Activated CD4-positive, alpha-beta memory T cell treated with anti-CD3 and anti-CD28 coated beads for 36 hours (primary cell): ENCODE measurements at regions not wholly inside any gene's neighbourhood (a gene's known extent, or its start where the extent isn't known, plus 50 kb on each side); places are given as distances from the start of the nearest gene placed in this dataset.

Experiments
- CTCF ChIA-PET: fragments of 350-600 bp; sonication (Branson Sonifier 250); formaldehyde crosslinking; loops from one replicate; lab custom pipeline; 2021; ENCODE audit warnings: antibody characterized with exemption, inconsistent platforms; lab: Charles Lee
- POLR2A ChIA-PET: fragments of 350-600 bp; sonication (Branson Sonifier 250); formaldehyde crosslinking; loops from one replicate; lab custom pipeline; 2021; ENCODE audit warnings: antibody characterized with exemption; lab: Charles Lee
- DNase-seq: peaks from one replicate; pipeline ENCODE4 v3.0.0-alpha.2; 2020
- H3K27ac Mint-ChIP-seq: one replicate; pipeline ENCODE4 v1.8.0; 2021; ENCODE audit warnings: mixed read lengths
- H3K27me3 Mint-ChIP-seq: one replicate; pipeline ENCODE4 v1.8.0; 2021; ENCODE audit warnings: mixed read lengths
- H3K36me3 Mint-ChIP-seq: one replicate; pipeline ENCODE4 v1.8.0; 2021; ENCODE audit warnings: mixed read lengths
- H3K4me1 Mint-ChIP-seq: one replicate; pipeline ENCODE4 v1.8.0; 2021; ENCODE audit warnings: low read depth, mixed read lengths
- H3K4me3 Mint-ChIP-seq: one replicate; pipeline ENCODE4 v1.8.0; 2021; ENCODE audit warnings: mild to moderate bottlenecking, mixed read lengths
- H3K9me3 Mint-ChIP-seq: one replicate; pipeline ENCODE4 v1.8.0; 2021; ENCODE audit warnings: mixed read lengths
- intact Hi-C: fragments of 100-400 bp; cut with micrococcal nuclease; formaldehyde crosslinking; loops from one replicate; pipeline ENCODE4 v1.15.1; 2023

- H3K9me3 Mint-ChIP-seq, result no peaks in the 10 kb centered on the region
- CTCF ChIA-PET, result no interaction called here
Observed at GRCh38 chr10:44832595-44833390, 78.3 kb upstream of the TMEM72 start.

DNA sequence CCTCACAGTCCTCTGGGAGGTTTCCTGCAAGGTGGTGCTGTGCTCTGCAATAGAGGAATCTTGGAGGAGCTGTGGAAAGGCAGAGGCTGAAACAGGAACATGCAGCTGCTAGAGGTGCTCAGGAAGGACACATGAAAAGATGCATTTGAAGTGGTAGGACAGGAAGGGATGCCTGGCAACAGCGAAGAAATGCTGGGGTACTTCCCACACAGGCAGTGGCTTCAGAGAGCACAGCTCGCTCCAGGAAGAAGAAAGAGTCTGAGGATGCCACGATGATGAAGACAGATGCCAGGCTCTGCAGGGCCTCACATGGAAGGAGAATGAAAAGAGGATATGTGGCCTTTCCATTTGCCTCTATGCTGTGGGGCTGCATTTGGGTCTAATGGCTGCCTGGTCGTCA is 77.0 kb upstream of the TMEM72 start:
- Mint-ChIP-seq H3K4me1 (no peaks in the 10 kb centered on the region), H3K27me3 (peaks cover 7% of the 10 kb centered on the region), H3K27ac (no peak overlapping the region), H3K4me3 (no peak overlapping the region), H3K36me3 (no peaks in the 10 kb centered on the region), H3K9me3 (no peaks in the 10 kb centered on the region)
- POLR2A ChIA-PET, result no interaction called here
- CTCF ChIA-PET, result no interaction called here
- DNase-seq, result no peak
- intact Hi-C loops, result no loop called here

More at GRCh38 chr10:44832595-44833390, 78.3 kb upstream of the TMEM72 start:
- H3K36me3 Mint-ChIP-seq, result no peaks in the 10 kb centered on the region
- H3K27me3 Mint-ChIP-seq, result peaks cover 5% of the 10 kb centered on the region
- H3K27ac Mint-ChIP-seq, result no peak overlapping the region
- DNase-seq, result no peak
- POLR2A ChIA-PET, result no interaction called here
- no peaks in the 10 kb centered on the region for H3K4me1 Mint-ChIP-seq
- intact Hi-C loops, result no loop called here
- H3K4me3 Mint-ChIP-seq, result no peak overlapping the region

- Mint-ChIP-seq H3K36me3 (no peaks in the 10 kb centered on the region), H3K9me3 (no peaks in the 10 kb centered on the region), H3K27me3 (peaks cover 10% of the 10 kb centered on the region), H3K4me1 (no peaks in the 10 kb centered on the region), H3K27ac (no peak overlapping the region), H3K4me3 (no peak overlapping the region)
- DNase-seq, result no peak
- intact Hi-C loops, result no loop called here
- ChIA-PET CTCF (no interaction called here), POLR2A (no interaction called here)
Observed at GRCh38 chr10:44835300-44835699, 75.8 kb upstream of the TMEM72 start.

DNA sequence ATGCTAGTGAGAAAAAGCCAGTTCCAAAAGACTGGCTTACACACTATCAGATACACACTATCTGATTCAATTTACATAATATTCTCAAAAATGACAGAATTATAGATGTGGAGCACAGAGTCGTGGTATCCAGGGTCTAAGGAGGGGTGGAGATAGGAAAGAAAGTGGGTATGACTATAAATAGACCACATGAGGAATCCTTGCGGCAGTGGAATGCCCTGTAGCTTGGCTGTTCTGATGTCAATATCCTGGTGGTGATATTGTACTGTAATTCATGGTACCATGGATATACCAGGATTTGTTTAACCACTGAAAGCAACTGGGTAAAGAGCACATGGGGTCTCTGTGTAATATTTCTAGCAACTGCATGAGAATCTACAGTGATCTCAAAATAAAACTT is 67.7 kb upstream of the TMEM72 start:
- H3K27ac Mint-ChIP-seq, result no peak overlapping the region
- no peak overlapping the region for H3K4me3 Mint-ChIP-seq
- peaks cover 14% of the 10 kb centered on the region for H3K27me3 Mint-ChIP-seq
- H3K36me3 Mint-ChIP-seq, result peaks cover 1% of the 10 kb centered on the region
- intact Hi-C loops, result no loop called here
- H3K4me1 Mint-ChIP-seq, result no peaks in the 10 kb centered on the region
- DNase-seq, result no peak
- ChIA-PET CTCF (no interaction called here), POLR2A (no interaction called here)
- H3K9me3 Mint-ChIP-seq, result no peaks in the 10 kb centered on the region

DNA sequence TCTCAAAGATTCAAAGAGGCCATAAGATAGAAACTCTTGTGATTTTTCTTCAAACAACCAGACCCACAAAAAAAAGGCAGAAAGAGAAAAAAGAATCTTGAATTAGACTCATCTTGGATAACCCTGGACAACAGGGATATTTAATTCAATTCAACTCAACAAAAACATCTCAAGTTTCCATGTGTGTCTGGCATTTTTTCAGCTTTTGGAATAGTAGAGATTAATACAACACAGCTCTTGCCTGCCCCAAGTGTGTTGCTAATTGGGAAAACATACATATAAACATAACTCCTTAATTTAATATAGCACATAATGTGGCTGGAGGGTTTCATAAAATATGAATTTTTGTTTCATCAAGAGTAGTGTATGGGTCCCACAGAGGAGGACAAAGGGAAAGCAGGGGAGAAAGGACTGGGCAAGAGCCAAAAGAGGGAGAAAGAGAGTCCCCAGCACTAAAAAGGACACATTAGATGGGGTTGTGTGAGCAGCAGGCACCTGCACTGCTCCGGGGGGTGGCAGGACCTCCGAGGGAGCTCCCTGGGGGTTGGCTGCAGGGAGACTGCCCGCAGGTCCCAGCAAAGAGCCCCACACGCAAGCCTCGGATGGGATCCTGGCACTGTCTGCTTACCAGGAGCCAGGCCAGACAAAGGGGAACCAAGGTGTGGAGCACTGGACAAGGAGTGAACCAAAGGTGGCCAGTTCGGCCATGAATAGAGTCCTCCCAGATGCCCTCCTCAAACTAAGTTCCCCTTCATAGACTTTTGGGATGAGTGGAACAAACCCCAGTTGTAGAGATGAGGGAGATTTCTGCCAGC is 65.6 kb upstream of the TMEM72 start:
- Mint-ChIP-seq H3K4me3 (no peak overlapping the region), H3K36me3 (peaks cover 1% of the 10 kb centered on the region), H3K27ac (no peak overlapping the region), H3K9me3 (no peaks in the 10 kb centered on the region), H3K4me1 (no peaks in the 10 kb centered on the region), H3K27me3 (peaks cover 6% of the 10 kb centered on the region)
- CTCF ChIA-PET, result interaction anchor here (1.0 to 2.8 kb wide), 2 partner anchors 9 to 11 kb away, joined by 3 to 17 read pairs; no protein-coding TSS in a partner anchor
- POLR2A ChIA-PET, result no interaction called here
- intact Hi-C loops, result no loop called here
- no peak for DNase-seq

DNA sequence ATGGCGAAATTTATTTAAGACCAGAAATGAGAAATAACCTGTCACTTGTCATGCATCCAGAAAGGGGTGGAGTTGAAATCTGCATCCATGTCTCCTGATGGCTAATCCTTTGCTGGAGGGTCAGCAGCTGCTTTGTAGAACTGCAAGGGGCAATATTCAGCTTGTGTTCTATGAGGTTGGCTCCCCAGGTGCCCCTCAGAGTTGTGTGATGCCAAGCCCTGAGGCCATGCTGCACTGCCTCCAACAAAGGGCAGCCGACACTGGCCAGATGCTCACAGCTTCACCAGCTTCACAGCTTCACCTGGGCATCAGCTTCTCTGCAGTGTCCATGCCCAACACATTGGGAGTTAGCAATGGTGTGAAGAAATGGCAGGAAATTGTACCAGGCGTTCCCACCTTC is 64.0 kb upstream of the TMEM72 start:
- H3K9me3 Mint-ChIP-seq, result no peaks in the 10 kb centered on the region
- ChIA-PET POLR2A (no interaction called here), CTCF (interaction anchor here (2.8 kb wide), 1 partner anchor 10 kb away, joined by 17 read pairs; no protein-coding TSS in a partner anchor)
- no peaks in the 10 kb centered on the region for H3K27me3 Mint-ChIP-seq
- no peaks in the 10 kb centered on the region for H3K4me1 Mint-ChIP-seq
- H3K4me3 Mint-ChIP-seq, result no peak overlapping the region
- no peak overlapping the region for H3K27ac Mint-ChIP-seq
- no peak for DNase-seq
- H3K36me3 Mint-ChIP-seq, result no peaks in the 10 kb centered on the region
- intact Hi-C loops, result no loop called here

- Mint-ChIP-seq H3K4me1 (no peaks in the 10 kb centered on the region), H3K27ac (no peak overlapping the region), H3K36me3 (no peaks in the 10 kb centered on the region), H3K9me3 (no peaks in the 10 kb centered on the region), H3K4me3 (no peak overlapping the region), H3K27me3 (no peaks in the 10 kb centered on the region)
- CTCF ChIA-PET, result interaction anchor here (1.0 to 2.8 kb wide), 2 partner anchors 9 to 16 kb away, joined by 3 to 17 read pairs; no protein-coding TSS in a partner anchor
- POLR2A ChIA-PET, result no interaction called here
- no peak for DNase-seq
- intact Hi-C loops, result no loop called here
Observed at GRCh38 chr10:44848211-44848610, 62.9 kb upstream of the TMEM72 start.

DNA sequence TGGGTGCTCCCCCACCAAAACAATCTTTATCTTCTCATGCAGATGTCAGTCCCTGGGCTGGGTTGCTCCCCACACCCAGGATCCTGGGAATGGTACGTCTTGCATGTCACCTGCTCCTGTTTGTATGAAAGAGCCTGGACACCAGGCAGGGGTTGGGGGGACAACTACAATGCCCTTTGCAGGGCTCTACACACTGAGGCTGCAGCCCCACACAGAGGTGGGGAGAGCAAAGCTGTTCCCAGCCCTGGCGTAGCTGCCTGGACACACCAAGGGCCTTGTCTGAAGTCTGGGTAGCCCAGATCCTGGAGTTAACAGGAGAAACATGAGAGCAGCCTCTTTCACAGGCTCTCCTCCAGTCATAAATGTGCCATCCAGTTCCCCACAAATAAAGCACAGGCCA is 61.2 kb upstream of the TMEM72 start:
- no peak overlapping the region for H3K27ac Mint-ChIP-seq

GRCh38 chr10:44850356-44850934 is 60.7 kb upstream of the TMEM72 start:
- no peaks in the 10 kb centered on the region for H3K27me3 Mint-ChIP-seq
- H3K4me3 Mint-ChIP-seq, result no peak overlapping the region
- ChIA-PET CTCF (interaction anchor here (1.7 kb wide), 1 partner anchor 9 kb away, joined by 3 read pairs; no protein-coding TSS in a partner anchor), POLR2A (no interaction called here)
- H3K9me3 Mint-ChIP-seq, result no peaks in the 10 kb centered on the region
- H3K27ac Mint-ChIP-seq, result no peak overlapping the region
- intact Hi-C loops, result no loop called here
- no peaks in the 10 kb centered on the region for H3K4me1 Mint-ChIP-seq
- no peaks in the 10 kb centered on the region for H3K36me3 Mint-ChIP-seq
- DNase-seq, result no peak

More for the DNA sequence above, 61.2 kb upstream of the TMEM72 start:
- DNase-seq, result no peak
- CTCF ChIA-PET, result interaction anchor here (1.7 kb wide), 1 partner anchor 9 kb away, joined by 3 read pairs; no protein-coding TSS in a partner anchor
- no peaks in the 10 kb centered on the region for H3K9me3 Mint-ChIP-seq
- no peaks in the 10 kb centered on the region for H3K27me3 Mint-ChIP-seq
- no peak overlapping the region for H3K4me3 Mint-ChIP-seq
- POLR2A ChIA-PET, result no interaction called here
- no peaks in the 10 kb centered on the region for H3K36me3 Mint-ChIP-seq
- intact Hi-C loops, result no loop called here
- H3K4me1 Mint-ChIP-seq, result no peaks in the 10 kb centered on the region

DNA sequence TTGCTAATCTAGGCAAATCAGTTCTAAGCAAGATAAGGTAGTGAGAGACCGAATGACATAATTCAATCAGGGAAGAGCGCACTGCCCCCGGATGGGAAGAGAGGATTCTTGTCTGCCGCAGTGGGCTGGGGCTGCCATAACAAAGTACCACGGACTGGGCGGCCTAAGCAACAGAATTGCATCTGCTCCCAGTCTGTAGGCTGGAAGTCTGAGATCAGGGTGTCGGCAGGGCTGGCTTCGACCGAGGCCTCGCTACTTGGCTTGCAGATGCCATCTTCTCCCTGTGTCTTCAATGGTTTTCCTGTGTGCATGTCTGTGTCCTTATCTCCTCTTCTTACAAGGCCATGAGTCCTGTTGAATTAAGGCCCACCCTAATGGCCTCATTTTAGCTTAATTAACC is 59.7 kb upstream of the TMEM72 start:
- CTCF ChIA-PET, result no interaction called here
- no peak overlapping the region for H3K27ac Mint-ChIP-seq
- intact Hi-C loops, result no loop called here
- H3K9me3 Mint-ChIP-seq, result no peaks in the 10 kb centered on the region
- no peak for DNase-seq
- H3K36me3 Mint-ChIP-seq, result no peaks in the 10 kb centered on the region
- POLR2A ChIA-PET, result no interaction called here
- H3K4me3 Mint-ChIP-seq, result no peak overlapping the region
- H3K4me1 Mint-ChIP-seq, result no peaks in the 10 kb centered on the region
- H3K27me3 Mint-ChIP-seq, result no peaks in the 10 kb centered on the region

DNA sequence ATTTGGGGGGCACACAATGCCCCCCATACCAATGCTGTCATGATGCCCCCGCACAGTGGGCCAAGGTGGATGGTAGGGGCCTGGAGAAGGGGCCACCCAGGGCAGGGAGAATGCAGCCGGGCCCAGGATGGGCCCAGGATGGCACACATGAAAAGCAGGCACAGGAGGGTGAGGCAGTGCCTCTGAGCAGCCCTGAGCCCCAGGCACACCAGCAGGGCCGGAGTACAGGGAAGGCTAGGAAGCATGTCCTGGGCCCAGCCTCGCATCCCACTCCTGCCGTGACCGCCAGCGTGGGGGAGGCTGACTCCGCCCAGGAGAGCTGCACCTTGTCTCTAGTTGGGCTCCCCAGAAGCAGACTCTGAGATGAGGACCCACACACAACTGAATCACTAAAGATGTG is 59.3 kb upstream of the TMEM72 start:
- H3K27ac Mint-ChIP-seq, result no peak overlapping the region
- H3K4me1 Mint-ChIP-seq, result no peaks in the 10 kb centered on the region
- intact Hi-C loops, result no loop called here
- no peaks in the 10 kb centered on the region for H3K36me3 Mint-ChIP-seq
- H3K4me3 Mint-ChIP-seq, result no peak overlapping the region
- ChIA-PET CTCF (interaction anchor here (0.6 kb wide), 1 partner anchor 285 kb away, joined by 3 read pairs; no protein-coding TSS in a partner anchor), POLR2A (no interaction called here)
- H3K27me3 Mint-ChIP-seq, result no peaks in the 10 kb centered on the region
- H3K9me3 Mint-ChIP-seq, result no peaks in the 10 kb centered on the region
- DNase-seq, result no peak

GRCh38 chr10:44853148-44853734 is 57.9 kb upstream of the TMEM72 start:
- Mint-ChIP-seq H3K27ac (no peak overlapping the region), H3K27me3 (no peaks in the 10 kb centered on the region), H3K4me1 (no peaks in the 10 kb centered on the region), H3K36me3 (no peaks in the 10 kb centered on the region), H3K4me3 (no peak overlapping the region), H3K9me3 (no peaks in the 10 kb centered on the region)
- ChIA-PET POLR2A (no interaction called here), CTCF (interaction anchor here (0.9 to 1.1 kb wide), 2 partner anchors 11 kb away, joined by 4 read pairs; no protein-coding TSS in a partner anchor)
- DNase-seq, result no peak
- intact Hi-C loops, result no loop called here
